Mesothelial cell of epicardium (in vitro differentiated cells): ENCODE measurements at regions not wholly inside any gene's neighbourhood (a gene's known extent, or its start where the extent isn't known, plus 50 kb on each side); places are given as distances from the start of the nearest gene placed in this dataset.

ENCODE experiments used
- DNase-seq, 2 experiments: peaks; one replicate each; pipeline ENCODE4 v3.0.0; 2021; ENCODE audit warnings: low spot score in 2 of 2; ENCODE audit not compliant: unreplicated experiment in 2 of 2
- H3K27ac Mint-ChIP-seq: 2 replicates; pipeline ENCODE4 v1.8.0; 2021; ENCODE audit warnings: mixed read lengths
- H3K27me3 Mint-ChIP-seq: 2 replicates; pipeline ENCODE4 v1.8.0; 2021; ENCODE audit warnings: low read depth, mixed read lengths
- H3K36me3 Mint-ChIP-seq: 2 replicates; pipeline ENCODE4 v1.8.0; 2021; ENCODE audit warnings: mixed read lengths
- H3K4me1 Mint-ChIP-seq: 2 replicates; pipeline ENCODE4 v1.8.0; 2021; ENCODE audit warnings: mixed read lengths
- H3K4me3 Mint-ChIP-seq: 2 replicates; pipeline ENCODE4 v1.8.0; 2021; ENCODE audit warnings: mild to moderate bottlenecking, moderate library complexity, mixed read lengths
- H3K9me3 Mint-ChIP-seq: 2 replicates; pipeline ENCODE4 v1.8.0; 2021; ENCODE audit warnings: mixed read lengths
- TF ChIP-seq, protein P1 (sequence below): fragments of 200-600 bp; sonication (generic); IDR thresholded peaks from one replicate; pipeline ENCODE4 v1.5.0; 2021; ENCODE audit warnings: antibody characterized with exemption; ENCODE audit not compliant: unreplicated experiment

DNA sequence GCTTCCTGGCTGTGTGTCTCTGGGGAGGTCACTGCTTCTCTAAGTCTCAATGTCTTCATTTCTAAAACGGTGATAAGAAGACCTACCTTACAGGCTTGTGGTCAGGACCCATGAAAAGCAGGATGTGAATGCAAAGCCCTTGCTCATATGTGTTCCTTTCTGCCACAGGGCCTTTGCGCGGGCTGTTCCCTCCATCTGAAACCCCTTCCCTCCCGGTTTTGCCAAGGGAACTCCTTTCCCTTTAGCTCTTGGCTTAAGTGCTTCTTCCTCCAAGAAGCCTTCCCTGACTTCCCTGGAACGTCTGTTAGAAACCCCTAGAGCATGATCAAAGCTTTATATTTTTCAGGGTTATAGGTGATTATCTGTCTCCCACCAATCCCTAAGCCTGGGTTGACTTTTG is 147.2 kb upstream of the PTPN1 start:
- Mint-ChIP-seq H3K9me3 (peaks cover 4% of the 10 kb centered on the region), H3K27me3 (no peaks in the 10 kb centered on the region), H3K27ac (no peak overlapping the region), H3K4me1 (peaks cover 21% of the 10 kb centered on the region), H3K4me3 (no peak overlapping the region), H3K36me3 (no peaks in the 10 kb centered on the region)
- no peak for DNase-seq
- TF ChIP-seq, protein P1, sequence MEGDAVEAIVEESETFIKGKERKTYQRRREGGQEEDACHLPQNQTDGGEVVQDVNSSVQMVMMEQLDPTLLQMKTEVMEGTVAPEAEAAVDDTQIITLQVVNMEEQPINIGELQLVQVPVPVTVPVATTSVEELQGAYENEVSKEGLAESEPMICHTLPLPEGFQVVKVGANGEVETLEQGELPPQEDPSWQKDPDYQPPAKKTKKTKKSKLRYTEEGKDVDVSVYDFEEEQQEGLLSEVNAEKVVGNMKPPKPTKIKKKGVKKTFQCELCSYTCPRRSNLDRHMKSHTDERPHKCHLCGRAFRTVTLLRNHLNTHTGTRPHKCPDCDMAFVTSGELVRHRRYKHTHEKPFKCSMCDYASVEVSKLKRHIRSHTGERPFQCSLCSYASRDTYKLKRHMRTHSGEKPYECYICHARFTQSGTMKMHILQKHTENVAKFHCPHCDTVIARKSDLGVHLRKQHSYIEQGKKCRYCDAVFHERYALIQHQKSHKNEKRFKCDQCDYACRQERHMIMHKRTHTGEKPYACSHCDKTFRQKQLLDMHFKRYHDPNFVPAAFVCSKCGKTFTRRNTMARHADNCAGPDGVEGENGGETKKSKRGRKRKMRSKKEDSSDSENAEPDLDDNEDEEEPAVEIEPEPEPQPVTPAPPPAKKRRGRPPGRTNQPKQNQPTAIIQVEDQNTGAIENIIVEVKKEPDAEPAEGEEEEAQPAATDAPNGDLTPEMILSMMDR: no peak

DNA sequence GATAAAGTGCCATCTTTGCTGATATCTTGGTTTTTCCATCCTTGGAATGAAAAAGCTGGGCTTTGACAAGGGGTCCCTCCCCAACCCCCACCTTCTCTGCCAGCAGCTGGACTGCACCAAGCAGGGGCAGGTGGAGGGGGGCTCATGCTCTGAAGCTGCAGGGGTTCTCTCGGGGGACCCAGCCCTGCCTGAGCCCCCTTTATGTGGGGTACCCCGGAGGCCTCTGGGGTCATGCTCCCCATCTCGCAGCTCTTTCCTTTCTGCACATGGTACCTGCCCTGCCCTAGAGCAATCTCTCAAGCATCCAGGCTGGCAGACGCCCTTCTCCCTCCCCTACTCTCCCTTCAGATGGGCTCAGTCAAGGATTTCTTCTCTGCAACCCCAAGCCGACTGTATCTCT is 146.7 kb upstream of the PTPN1 start:
- peaks cover 4% of the 10 kb centered on the region for H3K9me3 Mint-ChIP-seq
- no peaks in the 10 kb centered on the region for H3K27me3 Mint-ChIP-seq
- TF ChIP-seq, protein P1: no peak
- DNase-seq: no peak
- peaks cover 21% of the 10 kb centered on the region for H3K4me1 Mint-ChIP-seq
- no peaks in the 10 kb centered on the region for H3K36me3 Mint-ChIP-seq
- H3K27ac Mint-ChIP-seq: no peak overlapping the region
- H3K4me3 Mint-ChIP-seq: no peak overlapping the region

DNA sequence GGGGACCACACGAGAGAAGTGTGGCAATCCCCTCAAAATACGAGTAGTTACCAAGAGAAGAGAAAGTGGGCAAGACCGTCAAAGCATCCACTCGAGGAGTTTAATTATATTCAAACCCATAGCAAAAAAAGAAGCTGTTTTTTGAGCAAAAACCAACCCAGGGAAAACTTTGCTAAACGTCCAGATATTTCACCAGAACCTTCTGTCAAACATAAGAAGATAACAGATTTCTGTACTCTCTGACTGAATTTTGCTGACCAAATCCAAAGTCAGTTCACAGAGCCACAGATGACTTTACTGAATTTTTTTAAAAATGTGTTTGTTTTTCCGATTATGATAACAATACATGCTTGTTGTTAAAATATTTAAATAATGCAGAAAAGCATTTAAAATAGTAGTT is 145.6 kb upstream of the PTPN1 start:
- peak overlapping the region; percentile 5 for H3K27ac Mint-ChIP-seq
- H3K27me3 Mint-ChIP-seq: no peaks in the 10 kb centered on the region
- no peak overlapping the region for H3K4me3 Mint-ChIP-seq
- H3K36me3 Mint-ChIP-seq: no peaks in the 10 kb centered on the region
- TF ChIP-seq, protein P1: no peak
- peaks cover 4% of the 10 kb centered on the region for H3K9me3 Mint-ChIP-seq
- H3K4me1 Mint-ChIP-seq: peaks cover 20% of the 10 kb centered on the region
- no peak for DNase-seq

DNA sequence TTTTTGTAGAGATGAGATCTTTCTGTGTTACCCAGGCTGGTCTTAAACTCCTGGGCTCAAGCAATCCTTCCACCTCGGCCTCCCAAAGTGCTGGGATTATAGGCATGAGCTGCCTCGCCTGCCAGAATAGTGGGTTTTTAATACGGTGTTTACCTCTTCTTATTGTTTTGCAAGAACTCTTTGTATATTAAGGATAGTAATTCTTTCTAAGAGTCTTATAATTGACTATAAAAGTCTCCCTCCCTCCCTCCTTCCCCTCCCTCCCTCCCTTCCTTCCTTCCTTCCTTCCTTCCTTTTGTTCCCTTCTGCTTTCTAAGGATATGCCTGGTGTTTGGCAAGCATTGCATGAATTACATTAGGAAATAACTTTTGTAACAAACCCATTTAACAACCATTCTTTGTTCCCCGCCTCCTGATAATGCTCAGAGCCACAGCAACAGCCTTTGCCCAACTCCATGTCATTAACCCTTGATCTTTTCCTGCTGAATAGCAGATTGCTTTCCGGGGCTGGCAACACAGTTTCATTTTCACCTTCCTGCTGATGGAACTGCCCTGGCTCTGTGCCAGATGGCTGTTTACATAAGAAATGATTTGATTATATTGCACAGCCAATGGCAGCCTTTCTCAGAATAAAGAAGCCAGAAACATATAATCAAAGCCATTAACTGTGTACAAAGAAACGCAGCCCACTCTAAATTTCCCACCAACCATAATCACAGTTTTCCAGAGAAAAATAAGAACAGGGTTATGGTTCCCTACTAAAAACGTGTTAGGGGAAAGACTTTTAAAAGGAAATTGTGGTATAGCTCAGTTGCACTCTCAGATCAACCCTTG is 143.7 kb upstream of the PTPN1 start:
- no peak for DNase-seq
- H3K4me3 Mint-ChIP-seq: no peak overlapping the region
- H3K9me3 Mint-ChIP-seq: peaks cover 4% of the 10 kb centered on the region
- TF ChIP-seq, protein P1: no peak
- peak overlapping the region; percentile 41 for H3K27ac Mint-ChIP-seq
- H3K36me3 Mint-ChIP-seq: no peaks in the 10 kb centered on the region
- H3K27me3 Mint-ChIP-seq: no peaks in the 10 kb centered on the region
- peaks cover 4% of the 10 kb centered on the region for H3K4me1 Mint-ChIP-seq

- no peak for DNase-seq
- Mint-ChIP-seq H3K36me3 (no peaks in the 10 kb centered on the region), H3K27ac (no peak overlapping the region), H3K4me3 (no peak overlapping the region), H3K27me3 (no peaks in the 10 kb centered on the region), H3K9me3 (peaks cover 4% of the 10 kb centered on the region), H3K4me1 (peaks cover 4% of the 10 kb centered on the region)
- TF ChIP-seq, protein P1: no peak
Observed at GRCh38 chr20:50367104-50367674, 143.0 kb upstream of the PTPN1 start.
